ENCODE measurements at regions not wholly inside any gene's neighbourhood (a gene's known extent, or its start where the extent isn't known, plus 50 kb on each side); places are given as distances from the start of the nearest gene placed in this dataset.

DNA sequence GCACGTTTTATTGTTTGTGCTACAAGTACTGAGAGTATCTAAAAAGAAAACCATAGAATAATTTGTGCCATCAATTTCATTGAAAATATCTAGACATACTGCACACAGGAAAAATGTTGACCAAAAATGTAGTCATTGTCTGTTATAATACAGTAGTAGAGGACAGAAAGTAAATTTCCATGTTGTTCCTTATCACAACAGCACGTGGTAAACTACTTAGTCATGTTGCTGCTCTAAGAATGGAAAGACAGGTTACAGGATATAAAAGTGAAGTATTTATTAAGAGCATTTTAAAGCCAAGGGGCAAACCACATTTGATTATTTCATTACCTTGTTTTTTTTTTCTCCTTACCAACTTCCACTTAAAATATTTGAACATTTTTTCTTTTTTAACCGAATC, 89.0 kb upstream of the CEP85L start:
- H3K4me3 Mint-ChIP-seq (ENCODE audit: unreplicated experiment): no peak overlapping the region
- peaks cover 2% of the 10 kb centered on the region for H3K27me3 Mint-ChIP-seq (ENCODE audit: low read depth, unreplicated experiment)
- TF ChIP-seq CTCF (IDR thresholded peaks at IDR 0.05; ENCODE audit: insufficient read depth, low read depth, low read length): no peak
- no peak for TF ChIP-seq EZH2 (IDR thresholded peaks at IDR 0.05; ENCODE audit: insufficient read depth, low read length)
- no peaks in the 10 kb centered on the region for H3K9me3 Mint-ChIP-seq (ENCODE audit: unreplicated experiment)
- DNase-seq (ENCODE audit: low read depth): peak; percentile 66
- no peaks in the 10 kb centered on the region for H3K36me3 Mint-ChIP-seq (ENCODE audit: low read depth, unreplicated experiment)
- H3K9ac ChIP-seq (ENCODE audit: low read length): no peak overlapping the region
- no peak overlapping the region for H3K27ac Mint-ChIP-seq (ENCODE audit: unreplicated experiment)
- H3K36me3 ChIP-seq (ENCODE audit: insufficient read depth, low read length): no peaks in the 10 kb centered on the region
- no peak overlapping the region for H3K4me3 ChIP-seq (ENCODE audit: insufficient read depth, low read depth, low read length)
- peaks cover 10% of the 10 kb centered on the region for H3K4me1 Mint-ChIP-seq (ENCODE audit: low read depth, unreplicated experiment)
- H2AFZ ChIP-seq (ENCODE audit: low read depth, low read length): no peak overlapping the region
- no peaks in the 10 kb centered on the region for H3K79me2 ChIP-seq (ENCODE audit: insufficient read depth, low read length)
- peaks cover 16% of the 10 kb centered on the region for H3K4me1 ChIP-seq (ENCODE audit: insufficient read depth, low read length)
- H4K20me1 ChIP-seq (ENCODE audit: insufficient read depth, low read length): no peaks in the 10 kb centered on the region
- peak; percentile 65 for FAIRE-seq
- no peaks in the 10 kb centered on the region for H3K9me3 ChIP-seq (ENCODE audit: insufficient read depth, low read depth, low read length)
- H3K27ac ChIP-seq (ENCODE audit: low read depth, low read length): no peak overlapping the region
- H3K4me2 ChIP-seq (ENCODE audit: low read length): no peak overlapping the region
- no peaks in the 10 kb centered on the region for H3K27me3 ChIP-seq (ENCODE audit: insufficient read depth, low read length)

DNA sequence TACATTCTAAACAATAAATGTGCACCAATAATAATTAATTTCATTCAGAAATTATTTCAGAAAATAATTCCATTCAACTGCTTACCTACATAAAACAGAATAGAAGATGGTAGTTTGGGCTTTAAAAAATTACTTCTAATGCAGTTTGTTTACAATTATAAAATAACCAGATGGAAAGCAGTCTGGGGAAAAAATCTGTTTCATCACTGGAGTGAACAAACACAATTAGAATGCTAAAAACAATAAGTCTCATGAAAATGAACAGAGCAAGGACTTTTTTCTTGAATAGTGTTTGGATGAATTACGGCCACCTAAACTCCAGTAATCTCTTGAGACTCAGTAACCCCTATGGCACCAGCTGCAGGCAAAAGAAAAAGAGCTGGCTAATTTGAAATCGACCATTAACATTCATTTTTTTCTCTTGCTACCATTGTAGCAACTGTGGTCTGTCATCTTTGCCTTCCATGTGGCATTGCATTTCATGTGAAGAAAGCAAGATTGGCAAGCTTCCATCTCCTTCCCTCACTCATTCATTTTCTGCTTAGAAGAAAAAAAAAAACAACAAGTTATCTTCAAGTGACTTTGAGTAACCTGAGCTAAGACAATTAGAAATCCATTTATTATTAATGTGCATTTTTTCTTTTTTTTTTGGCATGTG, 88.4 kb upstream of the CEP85L start:
- Histone ChIP-seq H3K4me3 (ENCODE audit: insufficient read depth, low read depth, low read length) (no peak overlapping the region), H3K9ac (ENCODE audit: low read length) (no peak overlapping the region), H3K4me1 (ENCODE audit: insufficient read depth, low read length) (peaks cover 13% of the 10 kb centered on the region), H4K20me1 (ENCODE audit: insufficient read depth, low read length) (no peaks in the 10 kb centered on the region), H3K79me2 (ENCODE audit: insufficient read depth, low read length) (no peaks in the 10 kb centered on the region), H2AFZ (ENCODE audit: low read depth, low read length) (no peak overlapping the region), H3K36me3 (ENCODE audit: insufficient read depth, low read length) (no peaks in the 10 kb centered on the region), H3K27me3 (ENCODE audit: insufficient read depth, low read length) (no peaks in the 10 kb centered on the region), H3K9me3 (ENCODE audit: insufficient read depth, low read depth, low read length) (no peaks in the 10 kb centered on the region), H3K27ac (ENCODE audit: low read depth, low read length) (no peak overlapping the region), H3K4me2 (ENCODE audit: low read length) (no peak overlapping the region)
- Mint-ChIP-seq H3K36me3 (ENCODE audit: low read depth, unreplicated experiment) (no peaks in the 10 kb centered on the region), H3K27ac (ENCODE audit: unreplicated experiment) (no peak overlapping the region), H3K9me3 (ENCODE audit: unreplicated experiment) (no peaks in the 10 kb centered on the region), H3K4me3 (ENCODE audit: unreplicated experiment) (no peak overlapping the region), H3K27me3 (ENCODE audit: low read depth, unreplicated experiment) (peaks cover 2% of the 10 kb centered on the region), H3K4me1 (ENCODE audit: low read depth, unreplicated experiment) (peaks cover 8% of the 10 kb centered on the region)
- TF ChIP-seq CTCF (IDR thresholded peaks at IDR 0.05; ENCODE audit: insufficient read depth, low read depth, low read length) (no peak), EZH2 (IDR thresholded peaks at IDR 0.05; ENCODE audit: insufficient read depth, low read length) (no peak)
- peak; percentile 7 for DNase-seq (ENCODE audit: low read depth)
- FAIRE-seq: peak; percentile 17

GRCh38 chr6:118736440-118736839, 85.0 kb upstream of the CEP85L start:
- no peak for DNase-seq (ENCODE audit: low read depth)
- H3K4me2 ChIP-seq (ENCODE audit: low read length): no peak overlapping the region
- no peak overlapping the region for H2AFZ ChIP-seq (ENCODE audit: low read depth, low read length)
- no peaks in the 10 kb centered on the region for H4K20me1 ChIP-seq (ENCODE audit: insufficient read depth, low read length)
- no peak for FAIRE-seq
- no peak overlapping the region for H3K27ac Mint-ChIP-seq (ENCODE audit: unreplicated experiment)
- H3K79me2 ChIP-seq (ENCODE audit: insufficient read depth, low read length): no peaks in the 10 kb centered on the region
- no peaks in the 10 kb centered on the region for H3K9me3 Mint-ChIP-seq (ENCODE audit: unreplicated experiment)
- no peak overlapping the region for H3K9ac ChIP-seq (ENCODE audit: low read length)
- H3K27ac ChIP-seq (ENCODE audit: low read depth, low read length): no peak overlapping the region
- H3K36me3 ChIP-seq (ENCODE audit: insufficient read depth, low read length): no peaks in the 10 kb centered on the region
- H3K4me1 ChIP-seq (ENCODE audit: insufficient read depth, low read length): no peaks in the 10 kb centered on the region
- H3K4me1 Mint-ChIP-seq (ENCODE audit: low read depth, unreplicated experiment): no peaks in the 10 kb centered on the region
- H3K27me3 ChIP-seq (ENCODE audit: insufficient read depth, low read length): no peaks in the 10 kb centered on the region
- TF ChIP-seq CTCF (IDR thresholded peaks at IDR 0.05; ENCODE audit: insufficient read depth, low read depth, low read length): no peak
- no peak for TF ChIP-seq EZH2 (IDR thresholded peaks at IDR 0.05; ENCODE audit: insufficient read depth, low read length)
- H3K36me3 Mint-ChIP-seq (ENCODE audit: low read depth, unreplicated experiment): no peaks in the 10 kb centered on the region
- H3K4me3 Mint-ChIP-seq (ENCODE audit: unreplicated experiment): no peak overlapping the region
- H3K27me3 Mint-ChIP-seq (ENCODE audit: low read depth, unreplicated experiment): peaks cover 6% of the 10 kb centered on the region
- no peak overlapping the region for H3K4me3 ChIP-seq (ENCODE audit: insufficient read depth, low read depth, low read length)
- H3K9me3 ChIP-seq (ENCODE audit: insufficient read depth, low read depth, low read length): no peaks in the 10 kb centered on the region
